ENCODE measurements at regions not wholly inside any gene's neighbourhood (a gene's known extent, or its start where the extent isn't known, plus 50 kb on each side); places are given as distances from the start of the nearest gene placed in this dataset.
A peak's percentile ranks its signal among the peaks of the same experiment; 100 is the strongest.
"Not testable (repeated sequence)": the region's sequence is repeated elsewhere in the genome, so short reads cannot be mapped to it uniquely, and the experiment has no call there.

DNA sequence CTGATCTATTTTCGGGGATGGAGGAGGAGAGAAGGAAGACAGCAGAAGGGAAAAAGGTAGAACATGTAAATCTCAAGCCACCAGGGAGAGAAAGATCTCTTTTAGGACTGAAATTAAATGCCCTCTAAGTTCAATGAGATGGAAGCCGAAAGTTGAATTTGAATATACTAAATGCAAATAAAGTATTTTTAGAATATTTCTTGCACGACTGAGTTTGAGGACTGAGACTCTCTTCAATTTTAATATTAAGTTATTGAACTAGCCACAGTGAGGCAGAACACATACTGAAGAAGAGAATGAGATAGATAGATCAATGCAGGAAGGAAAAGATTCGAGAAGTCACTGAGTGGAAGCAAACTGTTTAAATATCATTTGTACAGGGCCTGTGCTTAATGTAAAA is 399.9 kb upstream of the CBLB start:
- DNase-seq: no peak

DNA sequence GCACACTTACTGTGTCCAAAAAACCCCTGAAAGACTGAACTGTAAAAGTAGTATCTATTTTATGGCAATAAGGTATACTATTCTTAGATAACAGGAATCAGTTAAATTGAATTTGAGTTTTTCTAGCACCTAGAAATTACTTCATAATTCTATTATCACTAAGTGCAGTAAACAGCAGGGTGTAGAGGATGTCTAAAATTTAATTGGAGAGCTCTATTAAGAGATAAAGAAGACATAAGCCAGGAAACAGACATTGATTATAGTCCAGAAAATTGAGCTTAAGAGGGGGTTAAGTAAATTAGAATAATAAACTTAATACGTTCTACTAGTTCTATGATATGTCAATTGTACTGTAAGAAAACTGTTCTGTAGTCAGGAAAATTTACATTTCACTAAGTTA is 403.5 kb upstream of the CBLB start:
- no peak for DNase-seq

DNA sequence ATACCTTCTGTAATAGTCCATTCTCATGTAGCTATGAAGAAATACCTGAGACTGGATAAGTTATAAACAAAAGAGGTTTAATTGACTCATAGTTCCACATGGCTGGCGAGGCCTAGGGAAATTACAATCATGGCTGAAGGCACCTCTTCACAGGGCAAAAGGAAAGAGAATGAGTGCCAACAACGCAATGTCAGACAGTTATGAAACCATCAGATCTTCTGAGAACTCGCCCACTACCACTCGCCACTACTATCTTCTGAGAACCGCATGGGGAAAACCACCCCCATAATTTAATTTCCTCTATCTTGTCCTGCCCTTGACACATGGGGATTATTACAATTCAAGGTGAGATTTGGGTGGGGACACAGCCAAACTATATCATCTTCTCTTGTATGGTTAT is 406.8 kb upstream of the CBLB start:
- no peak for DNase-seq

DNA sequence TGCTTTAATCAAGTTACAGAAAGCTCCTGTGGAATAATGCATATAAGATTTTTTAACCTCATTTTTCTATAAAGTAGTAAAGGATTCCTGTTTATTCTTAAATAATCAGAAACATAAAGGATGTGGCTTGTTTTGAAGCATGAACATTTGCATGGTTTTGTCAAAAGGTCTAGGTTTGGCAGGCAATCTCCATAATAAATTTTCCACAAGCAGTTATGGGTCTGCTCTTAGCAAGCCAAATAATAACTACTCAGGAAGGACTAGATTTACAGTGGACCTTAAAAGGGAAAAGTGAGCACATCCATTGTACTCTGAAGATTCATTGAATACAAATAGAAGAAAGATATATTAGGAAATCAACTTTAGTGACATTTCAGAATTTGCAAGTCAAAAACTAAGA is 407.3 kb upstream of the CBLB start:
- no peak for DNase-seq

DNA sequence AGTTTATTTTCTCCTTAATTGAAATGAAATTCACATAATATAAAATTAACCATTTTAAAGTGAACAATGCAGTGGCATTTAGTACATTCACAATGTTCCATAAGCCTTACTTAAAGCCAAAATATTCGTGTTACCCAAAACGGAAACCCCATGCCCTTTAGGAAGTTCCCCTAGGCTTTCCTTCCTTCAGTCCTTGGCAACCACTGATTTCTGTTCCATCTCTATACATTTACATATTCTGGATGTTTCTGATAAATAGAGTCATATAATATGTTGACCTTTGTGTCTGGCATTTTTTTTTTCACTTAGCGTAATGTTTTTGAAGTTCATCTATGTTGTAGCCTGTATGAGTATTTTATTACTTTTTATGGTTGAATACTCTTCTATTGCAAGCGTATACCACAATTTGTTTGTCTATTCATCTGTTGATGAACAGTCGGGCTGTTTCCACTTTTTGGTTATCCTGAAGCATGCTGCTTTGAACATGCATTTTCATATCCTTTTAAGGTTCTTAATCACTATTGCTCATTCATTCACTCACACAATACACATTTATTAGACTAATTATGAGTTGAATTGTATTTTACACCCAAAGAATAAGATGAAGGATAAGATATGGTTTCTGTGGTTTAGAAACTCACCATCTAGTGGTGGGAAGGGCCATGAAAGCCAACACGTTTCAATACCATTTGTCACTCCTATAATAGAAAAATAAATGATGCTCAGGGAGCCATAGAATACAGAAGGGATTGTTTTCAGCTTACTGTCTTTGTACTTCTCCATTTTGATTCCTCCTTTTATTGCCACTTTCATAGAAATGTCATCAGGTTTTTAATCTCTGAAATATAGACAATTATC is 408.2 kb upstream of the CBLB start:
- DNase-seq: no peak

DNA sequence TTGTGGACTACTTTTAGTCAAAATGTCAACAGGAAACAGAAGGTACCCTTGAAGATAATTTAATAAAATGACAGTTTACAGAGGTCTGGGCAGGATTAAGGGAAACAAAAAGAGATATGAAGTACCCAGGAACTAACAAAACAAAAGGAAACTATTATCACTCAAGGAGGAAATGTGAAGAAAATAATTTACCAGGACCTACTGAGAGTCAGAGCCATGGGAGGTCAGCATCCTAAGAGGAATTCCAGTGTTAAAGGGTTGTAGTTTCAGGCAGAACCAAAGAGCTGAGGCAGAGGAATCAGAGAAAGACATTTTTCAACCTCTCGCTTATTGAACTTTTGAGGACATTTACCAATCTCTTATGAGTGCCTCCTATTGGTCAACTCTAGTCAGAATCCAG is 408.9 kb upstream of the CBLB start:
- DNase-seq: no peak

DNA sequence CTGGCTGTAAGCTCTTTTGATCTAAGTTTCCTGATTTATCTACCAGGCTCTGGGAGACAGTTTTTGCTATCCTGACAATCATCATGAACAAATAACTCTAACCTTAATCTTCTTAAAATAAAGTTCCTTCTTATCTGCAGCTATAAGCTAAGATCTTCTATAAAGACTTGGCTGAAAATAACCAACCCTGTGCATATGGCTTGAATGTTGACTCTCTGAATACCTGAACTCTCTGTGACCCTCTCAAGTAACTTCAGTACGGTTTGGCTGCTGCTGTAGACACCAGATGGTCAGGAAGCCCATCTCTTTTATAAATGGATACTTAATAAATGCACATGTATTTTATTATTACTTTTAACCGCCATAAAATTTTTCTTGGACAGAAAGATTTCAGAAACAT is 412.4 kb upstream of the CBLB start:
- DNase-seq: peak; percentile 28

DNA sequence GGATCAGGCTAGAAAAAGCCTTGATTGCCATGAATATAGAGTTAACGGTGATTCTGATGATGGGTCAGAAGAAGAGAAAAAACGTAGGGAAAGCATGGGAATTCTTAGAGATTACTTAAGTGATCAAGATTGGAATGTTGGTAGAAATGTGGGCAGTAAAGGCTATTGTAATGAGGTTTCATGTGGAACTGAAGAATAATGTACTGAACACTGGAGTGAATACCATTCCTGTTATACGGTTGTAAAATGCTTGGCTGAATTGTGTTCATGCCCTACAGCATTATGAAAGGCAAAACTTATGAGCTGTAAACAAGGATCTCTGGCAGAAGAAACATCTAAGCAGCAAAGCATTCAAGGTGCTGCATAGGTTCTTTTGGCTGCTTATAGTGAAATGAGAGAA is 414.1 kb upstream of the CBLB start:
- no peak for DNase-seq

DNA sequence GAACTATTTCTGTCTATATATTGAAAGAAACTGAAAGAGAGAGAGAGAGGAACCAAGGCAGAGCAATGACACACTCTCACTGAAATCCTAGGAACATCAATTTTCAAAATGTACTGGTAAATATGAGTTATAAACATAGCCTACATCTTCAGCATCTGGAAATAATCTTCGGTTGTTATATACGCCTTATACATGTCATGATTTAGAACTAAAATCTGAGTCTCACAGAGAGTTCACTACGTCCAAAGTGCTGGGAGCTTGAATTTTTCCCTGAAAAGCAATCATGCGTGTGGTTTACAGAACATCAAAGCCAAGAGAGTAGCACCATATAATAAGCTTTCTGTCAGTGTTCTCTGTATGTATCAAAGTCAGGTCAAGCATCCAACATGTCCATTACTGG is 420.0 kb upstream of the CBLB start:
- no peak for DNase-seq

DNA sequence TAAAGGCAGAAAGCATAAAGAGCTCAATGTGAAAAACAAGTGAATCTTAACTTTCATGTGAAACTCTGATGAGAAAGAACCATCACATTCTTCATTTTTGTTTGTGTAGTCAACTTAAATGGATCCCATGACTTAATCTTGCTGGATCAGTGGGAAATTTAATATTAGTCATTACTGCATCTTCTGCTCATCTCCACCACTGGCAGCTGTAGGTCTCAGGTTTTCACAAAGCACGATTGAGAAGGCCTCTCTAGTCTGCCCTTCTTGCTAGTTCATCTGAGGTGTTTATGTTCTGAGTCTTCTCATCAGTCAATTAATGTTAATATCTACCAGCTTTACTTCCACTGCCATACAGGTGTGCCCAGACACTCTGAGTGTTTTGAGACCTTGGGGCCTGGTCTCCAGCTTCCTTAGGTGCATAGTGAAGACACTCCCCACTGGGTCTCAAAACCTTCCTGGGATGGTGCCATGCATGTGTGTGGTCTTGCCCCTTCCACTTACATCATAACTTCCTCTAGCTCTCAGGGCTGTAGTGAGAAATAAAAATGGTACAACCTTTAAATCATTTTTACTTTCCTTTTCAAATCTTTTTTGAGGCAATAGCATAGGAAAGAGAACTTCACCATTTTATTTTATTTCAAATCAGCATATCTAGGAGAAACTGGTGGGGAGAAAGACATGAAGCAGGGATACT is 421.6 kb upstream of the CBLB start:
- no peak for DNase-seq

DNA sequence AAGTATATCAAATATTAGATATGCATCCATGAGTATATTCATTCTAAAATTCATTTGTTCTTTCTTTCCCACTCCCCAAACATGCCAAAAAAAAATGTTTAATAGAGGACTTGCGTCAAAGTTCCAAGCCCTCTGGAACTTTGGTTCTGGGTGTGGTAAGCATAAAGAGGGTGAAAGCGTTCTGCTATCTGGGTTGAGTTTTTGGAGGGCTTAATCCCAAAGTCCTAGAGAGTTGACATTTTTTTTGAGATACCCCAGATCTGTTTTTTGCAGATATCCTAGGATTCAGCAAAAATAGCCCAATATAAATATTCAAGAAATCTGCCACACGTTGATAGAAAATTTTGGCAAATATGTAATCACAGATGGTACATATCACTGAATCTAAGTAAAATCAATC is 424.3 kb upstream of the CBLB start:
- no peak for DNase-seq

DNA sequence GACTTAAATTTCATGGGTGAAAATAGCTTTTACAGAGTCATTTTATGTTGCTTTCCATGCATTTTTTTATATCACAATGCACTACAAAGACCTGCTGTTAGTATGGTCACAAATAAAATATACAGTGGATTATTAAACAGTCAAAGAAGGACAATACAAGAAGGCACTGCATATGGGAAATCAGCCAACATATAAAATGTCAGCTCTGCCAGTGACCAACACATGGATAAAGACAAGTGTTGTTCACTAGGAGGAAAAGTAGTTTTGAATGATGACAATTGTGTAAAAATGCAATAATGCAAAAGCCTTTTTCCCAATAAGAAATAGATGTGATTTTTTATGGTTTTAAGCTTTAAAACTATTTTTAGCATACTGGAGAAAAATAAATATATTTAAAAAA is 425.3 kb upstream of the CBLB start:
- DNase-seq: no peak

DNA sequence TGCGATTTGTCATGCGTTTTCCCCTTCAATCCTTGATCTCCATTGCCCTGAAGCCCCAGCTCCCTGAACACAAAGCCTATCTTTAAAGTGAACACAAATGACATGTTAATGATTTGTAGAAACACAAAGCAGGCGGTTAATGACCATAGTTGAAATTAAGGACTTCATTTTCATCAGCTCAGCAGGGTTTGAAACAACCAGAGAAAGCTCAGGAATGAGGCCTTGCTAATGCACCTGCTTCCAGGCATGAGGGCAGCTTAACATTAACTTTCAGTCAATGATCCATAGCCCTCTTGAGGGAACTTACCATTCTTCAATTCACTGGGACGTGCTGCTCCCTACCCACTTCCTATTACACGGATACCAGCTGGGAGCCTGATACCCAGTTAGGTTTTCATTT is 427.2 kb upstream of the CBLB start:
- no peak for DNase-seq

DNA sequence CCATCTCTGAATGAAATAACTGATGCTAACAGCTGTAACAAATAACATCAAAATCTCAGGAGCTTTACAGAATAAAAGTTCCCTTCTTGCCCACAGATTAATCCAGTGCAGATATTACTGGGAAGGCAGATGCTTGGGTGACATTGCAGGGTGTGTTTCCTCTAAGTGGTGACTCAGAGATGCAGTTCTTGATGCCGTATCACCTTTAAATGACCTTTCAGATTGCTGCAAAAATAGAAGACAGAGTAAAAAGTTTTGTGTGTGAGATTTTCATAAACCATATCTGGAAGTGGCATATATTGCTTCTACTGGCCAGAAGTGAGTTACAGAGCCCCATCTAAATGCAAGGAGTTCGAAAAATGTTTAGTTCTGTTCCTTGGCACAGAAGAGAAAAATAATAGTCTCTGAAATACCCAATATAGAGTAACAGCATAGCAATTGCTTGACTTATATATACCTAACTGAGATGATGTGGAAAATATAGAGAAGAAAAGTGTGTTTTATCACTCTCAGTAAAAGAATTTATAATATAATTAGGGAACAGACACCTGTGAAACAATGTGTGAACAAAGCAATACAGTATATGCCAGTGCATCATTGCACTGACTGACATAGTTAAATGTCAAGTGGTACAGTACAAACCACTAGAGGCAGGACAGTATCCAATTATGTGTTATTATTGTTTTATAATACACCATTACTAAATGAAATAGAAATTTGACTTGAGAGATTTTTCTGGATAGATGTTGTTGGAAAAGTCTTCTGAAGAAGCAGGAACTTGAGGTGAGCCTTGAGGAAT is 430.7 kb upstream of the CBLB start:
- DNase-seq: peak; percentile 48

DNA sequence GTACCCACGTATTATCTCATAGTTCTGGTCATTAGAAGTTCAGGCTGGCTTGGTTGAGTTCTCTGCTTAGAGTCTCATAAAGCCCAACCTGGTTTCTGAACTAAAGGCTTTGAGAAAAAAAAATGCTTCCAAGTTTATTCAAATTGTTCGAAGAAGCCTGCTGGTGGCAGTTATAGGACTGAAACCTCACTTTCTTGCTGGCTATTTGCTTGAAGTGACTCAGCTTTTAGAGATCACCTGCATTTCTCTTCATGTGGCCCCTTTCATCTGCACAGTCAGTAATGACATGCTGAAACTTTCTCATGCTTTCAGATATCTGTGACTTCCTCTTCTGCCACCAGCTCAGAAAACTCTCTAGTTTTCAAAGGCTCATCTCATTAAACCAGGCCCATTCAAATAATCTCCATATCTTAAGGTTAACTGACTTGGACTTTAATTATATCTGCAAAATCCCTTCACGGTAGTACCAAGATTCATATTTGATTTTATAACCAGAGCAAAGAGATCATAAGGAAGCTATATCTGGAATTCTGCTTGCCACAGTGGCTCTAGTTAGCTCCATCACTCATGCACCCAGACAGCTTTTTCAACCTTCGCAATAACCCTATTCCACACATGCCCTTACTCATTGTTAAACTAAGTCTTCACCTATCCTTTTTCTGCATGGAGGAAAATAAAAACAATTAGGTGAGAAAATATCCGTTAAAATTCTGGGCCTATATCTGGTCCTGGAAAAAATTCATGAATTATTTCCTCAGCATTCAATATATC is 433.8 kb upstream of the CBLB start:
- DNase-seq: no peak

DNA sequence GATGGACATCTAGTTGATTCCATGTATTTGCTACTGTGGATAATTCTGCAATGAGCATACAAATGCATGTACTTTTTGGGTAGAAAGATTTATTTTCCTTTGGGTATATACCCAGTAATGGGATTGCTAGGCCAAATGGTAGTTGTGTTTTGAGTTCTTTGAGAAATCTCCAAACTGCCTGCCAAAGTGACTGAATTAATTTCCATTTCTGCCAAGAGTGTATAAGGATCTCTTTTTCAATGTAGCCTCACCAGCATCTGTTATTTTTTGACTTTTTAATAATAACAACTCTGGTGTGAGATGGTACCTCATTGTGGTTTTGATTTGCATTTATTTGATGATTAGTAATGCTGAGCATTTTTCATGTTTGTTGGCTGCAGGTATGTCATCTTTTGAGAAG is 435.0 kb upstream of the CBLB start:
- no peak for DNase-seq

DNA sequence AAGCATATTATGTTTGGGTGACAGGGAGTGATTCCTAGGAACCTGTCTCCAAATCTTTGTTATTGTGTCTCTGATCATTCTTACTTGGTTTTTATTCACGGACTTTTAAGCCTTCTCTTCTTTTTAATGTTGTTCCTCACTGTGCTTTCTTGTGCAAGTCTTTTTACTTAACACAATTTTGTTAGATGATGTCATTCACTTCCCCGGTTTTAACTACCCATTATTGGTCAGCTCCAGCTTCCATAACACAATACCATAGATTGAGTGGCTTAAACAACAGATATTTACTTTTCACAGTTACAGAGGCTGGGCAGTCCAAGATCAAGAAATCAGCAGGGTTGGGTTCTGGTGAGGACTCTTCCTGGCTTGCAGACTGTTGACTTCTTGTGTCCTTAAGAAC is 436.3 kb upstream of the CBLB start:
- peak; percentile 14 for DNase-seq

DNA sequence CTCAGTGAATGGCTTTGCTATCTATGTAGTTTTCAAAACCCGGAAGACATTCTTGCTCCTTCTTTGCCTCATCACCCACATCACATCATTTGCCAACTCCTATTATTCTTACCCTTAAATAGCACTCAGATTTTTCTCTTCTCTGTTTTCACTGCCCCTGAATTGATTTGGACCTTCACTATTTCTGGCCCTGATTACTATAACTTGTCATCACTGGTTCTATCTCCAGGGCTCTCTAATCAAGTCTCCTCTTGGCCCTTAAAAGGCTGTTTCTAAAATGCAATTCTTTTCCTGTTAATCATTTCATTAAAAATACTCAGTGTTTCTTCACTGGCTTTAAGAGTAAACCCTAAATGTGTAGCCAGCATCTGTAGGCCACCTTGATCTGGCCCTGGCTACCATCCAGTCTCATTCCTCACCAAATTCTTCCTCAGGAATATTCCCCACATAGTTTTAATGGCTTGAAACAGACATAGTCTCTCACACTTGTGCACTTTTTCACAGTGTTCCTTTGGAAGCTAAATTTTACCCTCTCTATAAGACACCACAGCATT is 437.1 kb upstream of the CBLB start:
- peak; percentile 4 for DNase-seq

DNA sequence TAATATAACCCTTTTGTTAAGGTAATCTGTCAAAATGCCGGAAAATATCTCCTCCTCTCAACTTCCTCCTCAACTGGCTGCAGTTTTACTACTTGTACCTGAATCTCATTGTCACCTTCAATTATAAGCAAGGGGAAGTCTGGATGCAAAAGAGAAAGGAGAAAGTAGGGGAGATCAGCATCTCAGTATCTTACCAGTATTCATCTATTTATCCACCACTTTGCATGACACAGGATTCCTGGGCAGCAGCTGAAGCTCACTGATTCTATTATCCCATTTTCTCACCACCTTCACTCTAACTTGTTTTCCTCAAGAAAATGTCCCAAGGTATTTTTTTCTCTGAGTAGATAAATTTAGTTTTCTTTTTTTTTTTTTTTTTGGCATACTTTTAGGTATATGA is 440.5 kb upstream of the CBLB start:
- no peak for DNase-seq

DNA sequence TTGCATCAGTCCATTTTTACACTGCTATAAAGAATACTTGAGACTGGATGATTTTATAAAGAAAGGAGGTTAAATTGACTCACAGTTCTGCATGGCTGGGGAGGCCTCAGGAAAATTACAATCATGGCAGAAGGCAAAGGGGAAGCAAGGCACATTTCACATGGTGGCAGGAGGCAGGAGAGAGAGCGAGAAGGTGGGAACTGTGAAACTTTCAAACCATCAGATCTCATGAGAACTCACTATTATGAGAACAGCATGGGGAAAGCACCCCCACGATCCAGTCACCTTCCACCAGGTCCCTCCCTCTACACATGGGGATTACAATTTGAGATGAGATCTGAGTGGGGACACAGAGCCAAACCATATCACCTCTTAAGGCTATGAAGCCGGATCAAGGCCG is 441.0 kb upstream of the CBLB start:
- DNase-seq: not testable (repeated sequence)

DNA sequence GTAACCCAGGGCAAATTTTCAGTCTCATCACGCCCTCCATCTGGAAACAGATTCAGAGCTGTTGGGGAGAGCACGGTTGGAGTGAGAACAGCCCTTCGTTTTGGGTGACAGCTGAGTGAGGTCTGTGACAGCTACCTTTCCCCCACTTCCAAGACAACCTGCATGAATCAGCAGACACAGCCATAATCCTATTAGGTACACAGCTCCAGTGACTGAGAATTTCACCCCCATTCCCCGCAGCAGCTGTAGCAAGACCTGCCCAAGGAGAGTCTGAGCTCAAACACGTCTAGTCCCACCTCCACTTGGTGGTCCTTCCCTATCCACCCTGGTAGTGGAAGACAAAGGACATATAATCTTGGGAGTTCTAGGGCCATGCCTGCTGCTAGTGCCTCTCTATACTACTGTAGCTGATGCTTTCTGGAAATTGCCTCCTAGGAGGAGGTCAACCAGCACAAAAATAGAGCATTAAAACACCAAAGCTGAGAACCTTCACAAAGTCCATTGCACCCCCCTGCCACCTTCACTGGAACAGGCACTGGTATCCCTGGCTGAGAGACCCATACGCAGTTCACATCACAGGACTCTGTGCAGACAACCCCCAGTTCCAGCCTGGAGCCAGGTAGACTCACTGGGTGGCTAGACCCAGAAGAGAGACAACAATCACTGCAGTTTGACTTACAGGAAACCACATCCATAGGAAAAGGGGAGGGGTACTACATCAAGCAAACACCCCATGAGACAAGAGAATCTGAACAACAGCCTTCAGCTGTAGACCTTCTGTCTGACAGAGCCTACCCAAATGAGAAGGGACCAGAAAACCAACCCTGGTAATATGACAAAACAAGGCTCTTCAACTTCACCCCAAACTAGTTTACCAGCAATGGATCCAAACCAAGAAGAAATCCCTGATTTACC is 448.6 kb upstream of the CBLB start:
- DNase-seq: no peak
